ES-I3 (cell line): ENCODE measurements at regions not wholly inside any gene's neighbourhood (a gene's known extent, or its start where the extent isn't known, plus 50 kb on each side); places are given as distances from the start of the nearest gene placed in this dataset.
"Not testable (repeated sequence)": the region's sequence is repeated elsewhere in the genome, so short reads cannot be mapped to it uniquely, and the experiment has no call there.

Source experiments
- H3K36me3 ChIP-seq: 2 replicates; pipeline ENCODE4 v1.6.1; 2013; ENCODE audit warnings: mild to moderate bottlenecking, low read length, control low read depth, moderate library complexity; ENCODE audit not compliant: insufficient read depth
- H3K4me1 ChIP-seq: 2 replicates; pipeline ENCODE4 v1.6.1; 2013; ENCODE audit warnings: mild to moderate bottlenecking, control low read depth, low read length; ENCODE audit not compliant: insufficient read depth
- H3K9ac ChIP-seq: 2 replicates; pipeline ENCODE4 v1.6.1; 2013; ENCODE audit warnings: low read depth, mild to moderate bottlenecking, low read length, moderate library complexity
- H3K9me3 ChIP-seq: 2 replicates; pipeline ENCODE4 v1.6.1; 2013; ENCODE audit warnings: mild to moderate bottlenecking, low read length, moderate library complexity; ENCODE audit not compliant: control insufficient read depth, insufficient read depth

DNA sequence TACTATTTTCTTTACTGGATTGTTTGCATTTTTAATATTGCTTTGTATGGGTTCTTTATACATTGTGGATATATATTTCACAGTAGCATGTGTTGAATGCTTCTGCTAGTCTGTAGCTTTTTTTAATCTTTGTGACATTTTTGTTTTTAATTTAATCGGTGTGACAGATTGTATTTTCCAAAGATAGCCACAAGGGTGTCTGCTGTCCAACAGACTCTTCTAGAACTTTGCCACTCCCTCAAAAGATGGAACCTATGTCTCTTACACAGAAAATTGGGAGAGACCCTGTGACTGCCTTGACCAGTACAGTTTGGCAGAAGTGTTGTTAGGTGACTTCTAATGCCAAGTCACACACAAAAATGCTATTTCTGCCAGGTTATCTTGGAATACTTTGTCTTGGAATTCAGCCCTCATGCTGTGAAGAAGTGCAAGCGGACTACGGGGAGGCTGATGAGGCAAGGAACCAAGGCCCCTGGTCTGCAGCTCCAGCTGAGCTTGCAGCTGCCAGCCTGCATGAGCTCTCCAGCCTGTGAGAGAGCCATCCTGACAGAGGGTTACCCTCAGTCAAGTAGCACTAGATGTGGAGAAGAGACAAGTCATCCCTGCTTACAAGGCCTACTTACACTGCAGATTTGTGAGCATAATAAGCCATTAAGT lies 110.8 kb downstream of the TDRD15 start:
- no peaks in the 10 kb centered on the region for H3K36me3 ChIP-seq
- H3K9ac ChIP-seq = no peak overlapping the region
- H3K9me3 ChIP-seq = no peaks in the 10 kb centered on the region
- no peaks in the 10 kb centered on the region for H3K4me1 ChIP-seq

DNA sequence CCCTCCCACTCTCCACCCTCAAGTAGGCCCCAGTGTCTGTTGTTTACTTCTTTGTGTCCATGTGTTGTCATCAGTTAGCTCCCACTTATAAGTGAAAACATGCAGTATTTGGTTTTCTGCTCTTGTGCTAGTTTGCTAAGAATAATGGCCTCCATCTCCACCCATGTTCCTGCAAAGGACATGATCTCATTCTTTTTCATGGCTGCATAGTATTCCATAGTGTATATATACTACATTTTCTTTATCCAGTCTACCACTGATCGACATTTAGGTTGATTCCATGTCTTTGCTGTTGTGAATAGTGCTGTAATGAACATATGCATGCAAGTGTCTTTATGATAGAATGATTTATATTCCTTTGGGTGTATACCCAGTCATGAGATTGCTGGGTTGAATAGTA lies 116.0 kb downstream of the TDRD15 start:
- not testable (repeated sequence) for H3K9ac ChIP-seq, H3K36me3 ChIP-seq, H3K9me3 ChIP-seq, H3K4me1 ChIP-seq

DNA sequence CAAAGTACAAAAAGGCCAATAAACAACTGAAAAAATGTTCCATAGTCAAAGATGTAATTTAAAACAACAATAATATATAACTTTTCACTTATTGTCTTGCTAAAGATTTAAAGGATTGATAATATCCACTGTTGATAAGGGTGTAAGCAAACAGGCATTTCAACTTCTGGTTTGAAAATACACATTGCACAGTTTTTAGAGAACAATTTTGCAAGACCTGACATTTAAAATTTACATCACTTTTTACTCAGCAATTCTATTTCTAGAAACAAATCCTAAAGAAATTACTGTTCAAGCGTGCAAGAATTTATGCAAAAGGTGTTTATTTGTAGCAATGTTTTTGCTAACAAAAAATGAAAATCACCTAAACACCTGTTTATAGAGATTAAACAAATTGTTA lies 120.4 kb downstream of the TDRD15 start:
- no peak overlapping the region for H3K9ac ChIP-seq
- H3K36me3 ChIP-seq = no peaks in the 10 kb centered on the region
- H3K9me3 ChIP-seq = no peaks in the 10 kb centered on the region
- no peaks in the 10 kb centered on the region for H3K4me1 ChIP-seq

DNA sequence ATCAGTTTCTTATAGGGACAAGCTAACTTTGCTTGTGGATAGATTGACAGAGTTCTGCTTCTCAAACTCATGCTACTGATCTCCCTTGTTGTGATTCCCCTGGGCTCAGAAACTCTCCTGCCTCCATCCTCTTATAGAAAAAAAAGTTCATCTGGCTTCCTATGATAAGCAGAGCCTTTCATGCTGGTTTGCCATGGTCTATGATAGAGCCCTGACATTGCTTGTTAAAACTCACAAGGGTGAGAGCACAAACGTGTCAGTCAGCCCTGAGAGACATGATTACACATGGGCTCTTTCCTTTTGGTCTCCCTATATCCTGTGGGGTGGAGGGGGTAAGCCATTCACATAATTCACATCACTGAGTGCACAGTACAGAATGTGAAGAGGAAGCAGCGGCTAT lies 121.8 kb downstream of the TDRD15 start:
- Histone ChIP-seq H3K36me3 (no peaks in the 10 kb centered on the region), H3K4me1 (no peaks in the 10 kb centered on the region), H3K9ac (no peak overlapping the region), H3K9me3 (no peaks in the 10 kb centered on the region)

DNA sequence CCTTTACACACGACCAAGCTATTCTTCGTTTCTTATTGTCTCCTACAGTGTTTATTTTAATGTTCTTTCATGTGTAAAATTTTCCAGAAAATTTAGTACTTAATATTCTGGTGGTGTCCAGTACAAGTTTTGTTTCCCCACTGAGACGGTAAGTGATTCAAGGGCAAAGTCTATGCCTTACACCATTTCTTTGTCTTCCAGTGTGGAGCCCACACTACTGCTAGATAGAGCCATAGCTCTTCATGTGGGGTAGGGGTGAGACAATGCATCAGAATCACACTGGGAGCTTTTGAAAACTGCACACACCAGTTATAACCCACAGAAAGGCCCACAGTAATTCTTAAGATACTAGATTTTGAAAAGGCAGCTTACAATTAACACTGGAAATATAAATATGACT lies 125.6 kb downstream of the TDRD15 start:
- Histone ChIP-seq H3K9ac (no peak overlapping the region), H3K9me3 (no peaks in the 10 kb centered on the region), H3K36me3 (no peaks in the 10 kb centered on the region), H3K4me1 (peaks cover 11% of the 10 kb centered on the region)

DNA sequence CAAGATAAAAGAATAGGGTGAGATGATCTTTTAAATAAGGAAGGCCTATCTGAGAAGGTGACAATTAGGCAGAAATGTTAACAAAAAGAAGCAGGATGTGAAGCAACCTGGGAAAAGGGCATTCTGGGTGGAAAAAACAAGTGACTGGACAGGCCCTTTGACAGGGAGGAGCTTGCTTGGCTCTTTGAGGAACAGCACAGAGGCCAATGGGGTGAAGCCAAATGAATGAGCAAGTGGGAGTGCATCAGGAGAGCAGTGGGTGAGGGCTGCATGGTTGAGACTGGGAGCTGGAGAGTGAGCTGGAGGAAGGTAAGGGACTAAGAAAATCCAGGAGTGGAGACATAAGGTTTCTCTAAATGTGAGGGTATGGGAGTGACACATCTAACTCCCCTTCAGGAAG lies 126.9 kb downstream of the TDRD15 start:
- Histone ChIP-seq H3K4me1 (peaks cover 11% of the 10 kb centered on the region), H3K36me3 (no peaks in the 10 kb centered on the region), H3K9ac (no peak overlapping the region)

DNA sequence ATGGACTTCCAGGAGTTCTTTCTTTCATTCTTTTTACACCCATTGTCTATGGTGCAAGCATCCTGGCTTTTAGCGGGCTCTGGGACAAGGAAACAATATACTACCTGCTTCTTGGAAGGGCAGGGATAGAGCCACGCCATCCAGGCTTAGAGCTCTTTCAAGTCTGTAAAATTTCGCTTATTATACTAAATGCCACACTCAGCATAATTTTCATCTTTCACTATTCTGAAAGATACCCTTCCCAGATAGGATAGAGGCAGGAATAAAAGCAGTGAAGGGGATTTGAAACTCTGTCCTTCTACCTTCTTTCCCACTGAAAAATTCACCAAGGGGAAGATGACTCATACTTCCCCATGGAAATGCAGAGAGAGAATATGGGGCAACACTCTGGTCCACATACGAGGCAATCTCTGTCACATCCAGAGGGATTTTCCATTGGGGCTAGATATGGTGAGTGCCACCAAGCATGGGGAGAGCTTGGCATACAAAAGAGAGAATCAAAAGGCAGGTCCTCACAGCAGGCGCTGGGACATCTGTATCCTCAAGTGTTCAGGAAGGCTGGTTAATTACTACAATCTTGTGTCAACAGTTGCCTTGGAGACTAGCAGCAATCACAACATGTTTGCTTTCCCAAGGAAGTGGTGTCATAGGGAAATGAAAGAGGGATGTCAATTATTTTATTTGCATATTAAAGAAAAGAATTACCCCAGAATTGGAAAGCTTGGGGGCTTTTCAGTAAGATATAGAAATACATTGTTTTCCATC lies 127.6 kb downstream of the TDRD15 start:
- Histone ChIP-seq H3K4me1 (peaks cover 11% of the 10 kb centered on the region), H3K9ac (no peak overlapping the region), H3K9me3 (no peaks in the 10 kb centered on the region), H3K36me3 (no peaks in the 10 kb centered on the region)

More for the DNA sequence above, 126.9 kb downstream of the TDRD15 start:
- no peaks in the 10 kb centered on the region for H3K9me3 ChIP-seq

DNA sequence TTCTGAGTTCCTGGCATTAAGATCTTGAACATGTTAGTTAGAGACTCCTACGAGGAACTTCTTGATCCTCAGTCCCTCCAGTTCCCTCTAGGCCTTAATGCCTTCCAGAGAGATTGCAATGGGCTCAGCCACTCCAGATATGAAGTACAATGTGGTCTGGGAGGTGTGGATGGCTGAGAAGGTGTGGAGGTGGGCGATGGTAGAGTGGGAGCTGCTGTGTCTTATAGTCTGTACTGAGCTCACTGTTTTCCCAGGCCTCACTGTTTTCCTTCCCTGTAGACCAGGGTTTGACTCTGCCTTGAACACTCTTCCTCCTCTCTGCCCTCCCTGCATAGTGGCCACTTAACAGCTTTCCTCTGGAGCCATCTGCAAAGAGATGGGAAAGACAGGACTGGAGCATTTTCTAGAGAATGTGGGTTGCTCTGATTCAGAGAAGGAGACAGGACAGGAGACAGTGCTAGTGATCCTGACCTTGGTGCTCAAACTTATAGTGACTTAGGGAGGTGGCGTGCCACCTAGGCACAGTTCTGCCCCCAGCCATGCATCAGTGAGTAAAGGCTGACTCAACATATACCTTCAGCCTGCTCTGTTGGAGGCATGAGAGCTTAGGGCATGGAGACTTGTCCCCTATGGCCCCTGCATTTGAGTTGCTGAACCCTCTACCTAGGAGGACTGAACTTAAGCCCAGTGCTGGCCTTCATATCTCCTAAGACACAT lies 129.7 kb downstream of the TDRD15 start:
- Histone ChIP-seq H3K9ac (no peak overlapping the region), H3K36me3 (no peaks in the 10 kb centered on the region), H3K4me1 (peaks cover 14% of the 10 kb centered on the region), H3K9me3 (no peaks in the 10 kb centered on the region)

DNA sequence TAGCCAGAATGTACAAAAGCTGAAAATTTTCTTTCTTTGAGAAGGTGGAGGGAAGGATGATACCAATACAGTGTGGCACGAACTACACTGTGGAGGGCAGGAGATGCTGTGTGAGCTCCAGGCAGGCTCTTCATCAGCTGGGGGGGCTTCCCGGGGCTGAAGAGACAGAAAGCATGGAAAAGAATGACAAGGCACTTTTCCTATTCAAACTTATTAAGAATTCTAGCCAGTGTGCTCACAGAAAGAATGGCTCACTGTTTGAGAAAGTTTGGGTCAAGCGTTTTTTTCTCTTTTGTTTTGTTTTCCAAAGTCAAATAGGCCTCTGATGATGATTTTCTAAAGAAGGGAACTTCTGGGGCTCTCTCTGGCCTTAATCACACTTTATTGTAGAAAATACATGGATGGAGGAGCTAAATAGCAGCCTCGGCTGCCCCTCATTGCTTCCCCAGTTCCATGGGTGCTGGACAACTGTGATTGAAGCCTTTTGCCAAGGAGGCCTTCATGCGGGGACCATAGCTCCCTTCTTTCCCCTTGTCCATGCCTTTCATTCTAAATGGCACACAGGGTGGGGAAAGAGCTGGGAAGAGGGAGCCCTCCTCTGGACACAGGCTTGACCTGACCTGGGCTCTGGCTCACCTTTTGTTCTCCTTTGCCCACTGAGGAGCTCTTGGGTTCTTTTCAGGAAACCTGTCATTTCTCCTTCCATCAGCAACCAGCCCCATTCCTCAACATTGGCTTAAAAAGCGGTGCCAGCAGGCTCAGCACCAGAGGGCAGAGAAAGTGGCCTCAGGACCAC lies 130.6 kb downstream of the TDRD15 start:
- H3K9me3 ChIP-seq = no peaks in the 10 kb centered on the region
- peaks cover 14% of the 10 kb centered on the region for H3K4me1 ChIP-seq
- H3K9ac ChIP-seq = no peak overlapping the region
- H3K36me3 ChIP-seq = no peaks in the 10 kb centered on the region

DNA sequence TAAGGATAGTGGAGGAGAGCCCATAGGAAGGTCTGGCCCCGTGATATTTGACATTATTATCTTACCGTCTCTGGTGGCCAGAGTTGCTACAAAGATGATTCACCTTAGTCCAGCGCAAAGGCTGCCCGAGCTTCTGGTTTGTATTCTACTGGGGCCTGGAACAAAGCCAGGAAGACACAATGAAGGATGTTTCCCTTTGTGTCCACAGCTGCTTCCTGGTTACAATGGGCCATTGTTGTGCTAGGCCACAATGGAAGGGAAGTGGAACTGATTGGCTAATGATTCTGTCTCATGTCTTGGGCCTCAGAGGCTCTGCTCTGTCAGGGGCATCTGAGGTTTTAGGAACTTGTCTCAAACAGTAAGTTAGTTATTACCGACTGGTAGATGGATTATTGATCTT lies 132.2 kb downstream of the TDRD15 start:
- no peak overlapping the region for H3K9ac ChIP-seq
- H3K36me3 ChIP-seq = no peaks in the 10 kb centered on the region
- no peaks in the 10 kb centered on the region for H3K9me3 ChIP-seq
- peaks cover 11% of the 10 kb centered on the region for H3K4me1 ChIP-seq

DNA sequence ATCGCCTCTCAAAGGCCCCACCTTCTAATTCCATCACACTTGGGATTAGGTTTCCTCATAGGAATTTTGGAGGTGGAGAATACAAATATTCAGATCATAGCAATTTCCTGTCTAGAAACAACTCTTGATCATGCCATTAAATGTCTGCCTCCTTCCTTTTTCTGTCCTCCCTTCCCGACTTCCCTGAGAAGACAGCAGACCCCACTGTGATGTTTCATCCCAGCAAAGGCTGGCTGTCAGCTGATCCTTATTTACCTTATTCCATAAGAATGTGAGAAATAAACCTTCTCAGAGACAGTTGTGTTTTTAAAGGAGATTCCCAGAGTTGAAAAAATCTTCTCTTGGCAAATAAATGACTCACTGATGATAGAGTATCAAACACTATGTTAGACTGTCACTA lies 133.9 kb downstream of the TDRD15 start:
- H3K9ac ChIP-seq = no peak overlapping the region
- H3K9me3 ChIP-seq = no peaks in the 10 kb centered on the region
- no peaks in the 10 kb centered on the region for H3K36me3 ChIP-seq

DNA sequence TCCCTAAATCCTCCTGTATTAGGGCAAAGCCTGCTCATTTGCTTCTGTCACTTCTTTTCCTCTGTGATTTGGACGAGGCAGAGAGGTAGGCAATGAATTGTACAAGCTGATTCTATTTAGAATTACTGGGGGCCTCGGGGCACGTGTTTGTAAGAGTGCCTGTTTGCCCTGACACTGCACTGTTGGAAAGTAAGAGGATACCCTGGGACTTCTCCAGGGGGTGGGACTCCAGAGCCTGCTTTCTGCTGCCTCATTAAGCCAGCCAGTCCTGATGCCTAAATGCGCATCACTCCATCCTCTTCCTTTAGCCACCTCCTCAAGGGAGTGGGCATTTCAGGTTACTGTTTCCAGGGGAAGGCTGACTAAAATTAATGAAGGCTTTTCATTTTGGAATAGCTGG lies 134.3 kb downstream of the TDRD15 start:
- H3K9me3 ChIP-seq = no peaks in the 10 kb centered on the region
- H3K9ac ChIP-seq = no peak overlapping the region
- H3K4me1 ChIP-seq = peaks cover 4% of the 10 kb centered on the region; the same call in 1 of the 2 replicates
- no peaks in the 10 kb centered on the region for H3K36me3 ChIP-seq

More for the DNA sequence above, 133.9 kb downstream of the TDRD15 start:
- peaks cover 4% of the 10 kb centered on the region; the same call in 1 of the 2 replicates for H3K4me1 ChIP-seq

DNA sequence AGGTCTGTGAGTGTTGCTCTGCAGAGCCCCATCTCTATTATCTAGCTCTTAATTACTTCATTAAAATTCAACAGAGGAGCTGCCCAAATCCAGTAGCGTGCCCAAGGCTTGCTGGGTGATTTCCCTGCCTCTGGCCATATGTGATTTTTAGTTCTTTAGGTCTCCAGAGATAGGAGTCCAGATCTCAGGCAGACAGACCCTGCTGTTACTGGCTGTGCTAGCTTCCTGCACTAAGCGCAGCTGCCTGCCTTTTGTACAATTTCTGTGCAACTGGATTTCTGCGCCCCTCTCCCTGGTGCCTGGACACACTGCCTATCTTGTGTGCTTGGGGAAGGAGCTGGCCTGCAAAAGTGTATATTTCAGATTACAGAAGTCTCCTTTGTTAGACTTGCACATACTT lies 136.5 kb downstream of the TDRD15 start:
- H3K36me3 ChIP-seq = no peaks in the 10 kb centered on the region
- no peak overlapping the region for H3K9ac ChIP-seq
- peaks cover 4% of the 10 kb centered on the region; the same call in 1 of the 2 replicates for H3K4me1 ChIP-seq
- no peaks in the 10 kb centered on the region for H3K9me3 ChIP-seq

DNA sequence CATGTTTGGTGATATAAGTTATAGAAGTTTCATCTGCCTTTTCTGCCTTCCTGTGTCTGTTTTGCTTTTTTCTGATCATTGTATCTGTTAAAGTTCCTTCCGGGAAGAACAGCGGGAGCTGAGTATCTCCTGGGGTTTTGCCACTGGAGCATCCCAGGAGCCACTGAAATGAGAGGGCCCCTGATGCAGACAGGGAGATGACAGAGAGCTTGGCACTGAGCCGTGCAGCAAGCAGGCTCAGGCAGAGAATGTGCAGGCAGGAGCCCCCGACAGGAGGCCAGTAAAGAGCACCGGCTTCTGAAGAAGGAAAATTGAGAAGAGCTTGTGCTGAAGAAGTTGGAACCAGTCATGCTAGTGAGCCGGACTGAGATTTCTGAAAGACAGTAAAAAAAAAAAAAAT lies 137.8 kb downstream of the TDRD15 start:
- Histone ChIP-seq H3K9me3 (no peaks in the 10 kb centered on the region), H3K36me3 (no peaks in the 10 kb centered on the region), H3K4me1 (peaks cover 4% of the 10 kb centered on the region; the same call in 1 of the 2 replicates), H3K9ac (no peak overlapping the region)
